ENCODE measurements at regions not wholly inside any gene's neighbourhood (a gene's known extent, or its start where the extent isn't known, plus 50 kb on each side); places are given as distances from the start of the nearest gene placed in this dataset.
A peak's percentile ranks its signal among the peaks of the same experiment; 100 is the strongest.

GRCh38 chr13:63092456-63092855 lies 1676.8 kb upstream of the PCDH20 start:
- Histone ChIP-seq H3K9ac (ENCODE audit: low read length) (no peak overlapping the region), H3K27me3 (ENCODE audit: low read length) (no peaks in the 10 kb centered on the region), H3K79me2 (ENCODE audit: insufficient read depth, low read length) (no peaks in the 10 kb centered on the region), H3K4me3 (ENCODE audit: insufficient read depth, low read length, poor library complexity, severe bottlenecking) (no peak overlapping the region), H3K27ac (ENCODE audit: low read depth, low read length) (no peak overlapping the region), H3F3A (ENCODE audit: insufficient read depth) (no peaks in the 10 kb centered on the region), H3K36me3 (ENCODE audit: low read length) (no peaks in the 10 kb centered on the region), H4K20me1 (ENCODE audit: low read depth, low read length) (no peaks in the 10 kb centered on the region), H3K4me2 (ENCODE audit: low read depth, low read length, poor library complexity, severe bottlenecking) (no peak overlapping the region), H3K9me2 (replicated peaks; ENCODE audit: insufficient read depth, low read length) (no peaks in the 10 kb centered on the region), H2AFZ (ENCODE audit: low read depth, low read length, severe bottlenecking) (no peak overlapping the region), H3K9me3 (ENCODE audit: insufficient read depth, low read length) (no peaks in the 10 kb centered on the region)
- TF ChIP-seq CTCF (IDR thresholded peaks at IDR 0.05; ENCODE audit: insufficient read depth, low read length, poor library complexity, severe bottlenecking), result no peak
- TF ChIP-seq EZH2phosphoT487 (conservative IDR thresholded peaks at IDR 0.05; ENCODE audit: low read length), result no peak

DNA sequence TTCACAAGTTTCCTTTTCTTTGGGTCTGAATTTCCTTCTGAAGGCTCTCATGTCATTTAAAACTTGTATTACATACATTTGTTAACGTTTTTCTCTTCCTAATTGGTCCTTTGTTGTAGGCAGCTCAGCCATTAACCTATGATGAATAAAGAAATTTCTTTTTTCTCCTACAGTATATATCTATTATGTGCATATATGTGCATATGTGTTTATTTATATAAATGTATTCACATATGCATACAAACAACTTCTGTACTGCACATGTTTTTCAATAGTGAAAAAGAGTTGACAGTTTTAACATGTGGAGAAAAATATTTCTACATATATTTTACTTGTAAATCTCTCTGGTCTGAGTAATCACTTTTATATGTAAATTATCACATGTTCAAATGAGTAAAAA lies 1674.9 kb upstream of the PCDH20 start:
- Histone ChIP-seq H3F3A (ENCODE audit: insufficient read depth) (no peaks in the 10 kb centered on the region), H3K27ac (ENCODE audit: low read depth, low read length) (no peak overlapping the region), H4K20me1 (ENCODE audit: low read depth, low read length) (no peaks in the 10 kb centered on the region), H3K9ac (ENCODE audit: low read length) (no peak overlapping the region), H3K4me2 (ENCODE audit: low read depth, low read length, poor library complexity, severe bottlenecking) (no peak overlapping the region), H3K9me2 (replicated peaks; ENCODE audit: insufficient read depth, low read length) (no peaks in the 10 kb centered on the region), H3K36me3 (ENCODE audit: low read length) (no peaks in the 10 kb centered on the region), H3K4me3 (ENCODE audit: insufficient read depth, low read length, poor library complexity, severe bottlenecking) (no peak overlapping the region), H3K9me3 (ENCODE audit: insufficient read depth, low read length) (no peaks in the 10 kb centered on the region), H3K27me3 (ENCODE audit: low read length) (no peaks in the 10 kb centered on the region), H3K79me2 (ENCODE audit: insufficient read depth, low read length) (no peaks in the 10 kb centered on the region), H2AFZ (ENCODE audit: low read depth, low read length, severe bottlenecking) (peak overlapping the region; percentile 54)
- no peak for TF ChIP-seq CTCF (IDR thresholded peaks at IDR 0.05; ENCODE audit: insufficient read depth, low read length, poor library complexity, severe bottlenecking)
- TF ChIP-seq EZH2phosphoT487 (conservative IDR thresholded peaks at IDR 0.05; ENCODE audit: low read length), result no peak

DNA sequence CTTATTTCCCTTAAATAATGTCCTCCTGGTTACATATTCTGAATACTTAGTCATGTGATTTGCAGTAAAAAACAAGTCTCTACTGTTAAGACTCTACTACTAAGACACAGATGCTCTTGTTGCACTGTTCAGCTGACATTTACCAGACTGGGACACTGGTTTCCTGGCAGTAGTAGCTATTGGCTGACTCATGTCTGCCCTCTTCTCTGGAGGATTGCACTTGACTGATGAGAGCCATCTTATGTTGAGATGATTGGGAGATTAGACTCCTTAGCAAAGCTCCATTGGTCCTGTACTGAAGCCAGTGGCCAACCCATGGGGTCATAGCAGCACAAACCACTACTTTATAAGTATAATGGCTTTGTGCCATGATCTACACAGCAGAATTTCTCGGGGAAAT lies 1672.6 kb upstream of the PCDH20 start:
- H3K9ac ChIP-seq (ENCODE audit: low read length), result no peak overlapping the region
- no peaks in the 10 kb centered on the region for H3K9me2 ChIP-seq (replicated peaks; ENCODE audit: insufficient read depth, low read length)
- no peaks in the 10 kb centered on the region for H3K27me3 ChIP-seq (ENCODE audit: low read length)
- H3K9me3 ChIP-seq (ENCODE audit: insufficient read depth, low read length), result no peaks in the 10 kb centered on the region
- H3K27ac ChIP-seq (ENCODE audit: low read depth, low read length), result no peak overlapping the region
- no peak for TF ChIP-seq EZH2phosphoT487 (conservative IDR thresholded peaks at IDR 0.05; ENCODE audit: low read length)
- no peak for TF ChIP-seq CTCF (IDR thresholded peaks at IDR 0.05; ENCODE audit: insufficient read depth, low read length, poor library complexity, severe bottlenecking)
- H3K4me2 ChIP-seq (ENCODE audit: low read depth, low read length, poor library complexity, severe bottlenecking), result no peak overlapping the region
- H2AFZ ChIP-seq (ENCODE audit: low read depth, low read length, severe bottlenecking), result peak overlapping the region; percentile 18
- H3F3A ChIP-seq (ENCODE audit: insufficient read depth), result no peaks in the 10 kb centered on the region
- H3K36me3 ChIP-seq (ENCODE audit: low read length), result no peaks in the 10 kb centered on the region
- H3K4me3 ChIP-seq (ENCODE audit: insufficient read depth, low read length, poor library complexity, severe bottlenecking), result no peak overlapping the region
- H4K20me1 ChIP-seq (ENCODE audit: low read depth, low read length), result no peaks in the 10 kb centered on the region
- no peaks in the 10 kb centered on the region for H3K79me2 ChIP-seq (ENCODE audit: insufficient read depth, low read length)

All from SU-DHL-6 (cell line).